Adrenal gland (tissue), 9 donors: ENCODE measurements at regions not wholly inside any gene's neighbourhood (a gene's known extent, or its start where the extent isn't known, plus 50 kb on each side); places are given as distances from the start of the nearest gene placed in this dataset.
"Not testable (repeated sequence)": the region's sequence is repeated elsewhere in the genome, so short reads cannot be mapped to it uniquely, and the experiment has no call there.

Experiments
- DNase-seq, 7 donors: peaks; one replicate each; pipeline ENCODE4 v3.0.0-alpha.2; 2019 to 2020
- H3K27ac ChIP-seq, 5 donors: fragments of 200-600 bp; sonication (generic) in 4 of 5; 1 replicate in 3 of 5; 2 replicates in 2 of 5; pipeline versions ENCODE4 v1.5.1 to v1.8.0; 2016 to 2020; ENCODE audit warnings: mild to moderate bottlenecking in 1 of 5
- H3K27me3 ChIP-seq: fragments of 200-600 bp; 2 replicates; pipeline ENCODE4 v1.8.0; 2021
- H3K36me3 ChIP-seq, 2 donors: fragments of 200-600 bp; replicated peaks in 1 of 2; 1 replicate in 1 of 2; 2 replicates in 1 of 2; pipeline versions ENCODE4 v1.5.1 to v1.8.0; 2018 to 2022
- H3K4me1 ChIP-seq, 2 donors: fragments of 200-600 bp; replicated peaks in 1 of 2; 1 replicate in 1 of 2; 2 replicates in 1 of 2; pipeline versions ENCODE4 v1.5.1 to v1.8.0; 2018 to 2021
- H3K4me3 ChIP-seq, 4 donors: fragments of 200-600 bp; sonication (generic) in 3 of 4; one replicate each; pipeline ENCODE4 v1.5.1; 2016 to 2018
- H3K9me3 ChIP-seq, 3 donors: fragments of 200-600 bp; sonication (generic) in 1 of 3; replicated peaks in 1 of 3; 1 replicate in 2 of 3; 2 replicates in 1 of 3; pipeline versions ENCODE4 v1.5.1 to v1.8.0; 2016 to 2021
- CTCF ChIP-seq, 6 experiments: fragments of 450-650 bp in 4 of 6; fragments of 200-600 bp in 2 of 6; sonication (generic) in 1 of 6; IDR thresholded peaks; 1 replicate in 5 of 6; 2 replicates in 1 of 6; pipeline versions ENCODE4 v1.5.1 to v1.8.0; 2016 to 2021; ENCODE audit warnings: antibody characterized with exemption in 6 of 6, mild to moderate bottlenecking in 2 of 6, moderate library complexity in 1 of 6
- POLR2A ChIP-seq, 2 donors: fragments of 450-650 bp; IDR thresholded peaks; one replicate each; pipeline ENCODE4 v1.6.1; 2017; ENCODE audit warnings: antibody characterized with exemption in 2 of 2, mild to moderate bottlenecking in 2 of 2, moderate library complexity in 1 of 2
- WGBS, 4 donors: extraction: QIAGEN DNeasy Blood & Tissue Kit in 2 of 4; methylation state at CpG; one replicate each; pipeline versions ENCODE4 v1.1.5 to v1.1.7; 2013 to 2017; 5-methylcytosine and 5-hydroxymethylcytosine counted together
- intact Hi-C, 2 donors: fragments of 100-400 bp; cut with DNase I; formaldehyde crosslinking; loops; one replicate each; pipeline versions ENCODE4 v1.14.1 to v1.15.0; 2022 to 2023
- donor health status: healthy with polysubstance abuse.
- donor health status: Bipolar disorder and iron deficiency.
- donor health status: DM: yes; HTN: yes; CAD: no.
- donor health status: DM: no; HTN: no; CAD: no.
- donor health status: DM: no; HTN: no; CAD: no.

GRCh38 chr12:85424581-85425348, 144.7 kb downstream of the ALX1 start:
- H3K4me1 ChIP-seq: no peaks in the 10 kb centered on the region
- H3K27ac ChIP-seq: no peak overlapping the region
- 46 to 51% (median 49%) methylated on average over 10 of the region's 10 CpGs for WGBS, 4 donors
- no peaks in the 10 kb centered on the region for H3K27me3 ChIP-seq
- peak in 2 of 7 donors; percentile 5 to 7 for DNase-seq
- TF ChIP-seq POLR2A (IDR thresholded peaks at IDR 0.05) (no peak), CTCF (IDR thresholded peaks at IDR 0.05) (peak in 3 of 6 experiments; percentile 18 to 34 (median 19))
- no peaks in the 10 kb centered on the region for H3K36me3 ChIP-seq
- H3K4me3 ChIP-seq: no peak overlapping the region
- intact Hi-C loops: no loop called here
- no peaks in the 10 kb centered on the region for H3K9me3 ChIP-seq

- H3K4me3 ChIP-seq: no peak overlapping the region
- H3K36me3 ChIP-seq: no peaks in the 10 kb centered on the region
- H3K27me3 ChIP-seq: no peaks in the 10 kb centered on the region
- whole genome bisulfite sequencing, 4 donors: 17 to 33% (median 20%) methylated on average over 1 of the region's 1 CpG
- H3K27ac ChIP-seq: no peak overlapping the region
- no peak for TF ChIP-seq CTCF (IDR thresholded peaks at IDR 0.05)
- TF ChIP-seq POLR2A (IDR thresholded peaks at IDR 0.05): no peak
- no peaks in the 10 kb centered on the region for H3K4me1 ChIP-seq
- intact Hi-C loops: no loop called here
- no peak for DNase-seq
- H3K9me3 ChIP-seq: no peaks in the 10 kb centered on the region
Observed at GRCh38 chr12:85425349-85425612, 145.3 kb downstream of the ALX1 start.

GRCh38 chr12:85425926-85426325, 145.9 kb downstream of the ALX1 start:
- Histone ChIP-seq H3K27ac (no peak overlapping the region), H3K36me3 (no peaks in the 10 kb centered on the region), H3K9me3 (no peaks in the 10 kb centered on the region), H3K4me3 (no peak overlapping the region), H3K4me1 (no peaks in the 10 kb centered on the region), H3K27me3 (no peaks in the 10 kb centered on the region)
- TF ChIP-seq POLR2A (IDR thresholded peaks at IDR 0.05) (no peak), CTCF (IDR thresholded peaks at IDR 0.05) (no peak)
- WGBS, 4 donors: 50 to 60% (median 51%) methylated on average over 4 of the region's 4 CpGs
- DNase-seq: no peak
- intact Hi-C loops: no loop called here

- H3K36me3 ChIP-seq, H3K27me3 ChIP-seq, intact Hi-C loops, H3K4me3 ChIP-seq, H3K9me3 ChIP-seq, DNase-seq, H3K4me1 ChIP-seq, H3K27ac ChIP-seq: not testable (repeated sequence)
Observed at GRCh38 chr12:85433148-85433547, 153.1 kb downstream of the ALX1 start.

GRCh38 chr12:85440271-85440670, 160.3 kb downstream of the ALX1 start:
- Histone ChIP-seq H3K4me3 (no peak overlapping the region), H3K9me3 (no peaks in the 10 kb centered on the region), H3K4me1 (no peaks in the 10 kb centered on the region), H3K27me3 (peaks cover 6% of the 10 kb centered on the region), H3K36me3 (no peaks in the 10 kb centered on the region), H3K27ac (no peak overlapping the region)
- 72 to 82% (median 73%) methylated on average over 1 of the region's 1 CpG for WGBS, 4 donors
- DNase-seq: no peak
- no peak for TF ChIP-seq POLR2A (IDR thresholded peaks at IDR 0.05)
- no peak for TF ChIP-seq CTCF (IDR thresholded peaks at IDR 0.05)
- intact Hi-C loops: no loop called here
